DOHH2 (cell line): ENCODE measurements at regions not wholly inside any gene's neighbourhood (a gene's known extent, or its start where the extent isn't known, plus 50 kb on each side); places are given as distances from the start of the nearest gene placed in this dataset.

Experiments used
- CTCF ChIP-seq: fragments of 200-600 bp; sonication (generic); IDR thresholded peaks from one replicate; pipeline ENCODE4 v1.5.1; 2014; ENCODE audit warnings: antibody characterized with exemption, mild to moderate bottlenecking, low read depth, low read length; ENCODE audit not compliant: poor library complexity, severe bottlenecking
- EZH2phosphoT487 ChIP-seq: fragments of 200-600 bp; sonication (generic); IDR thresholded peaks from 2 replicates; pipeline ENCODE4 v1.6.1; 2017; ENCODE audit warnings: borderline replicate concordance, mild to moderate bottlenecking, antibody characterized with exemption, low read length, moderate library complexity, mixed read lengths

GRCh38 chr2:119051263-119051662 is 107.3 kb downstream of the C1QL2 start:
- TF ChIP-seq CTCF (no peak), EZH2phosphoT487 (no peak)
